HG03521 (cell line): ENCODE measurements at regions not wholly inside any gene's neighbourhood (a gene's known extent, or its start where the extent isn't known, plus 50 kb on each side); places are given as distances from the start of the nearest gene placed in this dataset.

Experiments used
- ATAC-seq: cut with Tn5 transposase; IDR thresholded peaks from one replicate; pipeline ENCODE4 v1.9.1; 2021; ENCODE audit warnings: mild to moderate bottlenecking, moderate library complexity; ENCODE audit not compliant: unreplicated experiment

GRCh38 chr12:43120150-43120549 lies 431.9 kb downstream of the ADAMTS20 start:
- ATAC-seq = no peak

- ATAC-seq = no peak
Observed at GRCh38 chr12:43118881-43119280, 433.1 kb downstream of the ADAMTS20 start.

GRCh38 chr12:43118234-43118633 lies 433.8 kb downstream of the ADAMTS20 start:
- ATAC-seq = no peak

- ATAC-seq = no peak
Observed at GRCh38 chr12:43117226-43117930, 434.6 kb downstream of the ADAMTS20 start.

- ATAC-seq = no peak
Observed at GRCh38 chr12:43115441-43116160, 436.4 kb downstream of the ADAMTS20 start.

- no peak for ATAC-seq
Observed at GRCh38 chr12:43114316-43114715, 437.7 kb downstream of the ADAMTS20 start.

- no peak for ATAC-seq
Observed at GRCh38 chr12:43113616-43114015, 438.4 kb downstream of the ADAMTS20 start.

GRCh38 chr12:43113135-43113534 lies 438.9 kb downstream of the ADAMTS20 start:
- no peak for ATAC-seq

- no peak for ATAC-seq
Observed at GRCh38 chr12:43112101-43112920, 439.7 kb downstream of the ADAMTS20 start.

- ATAC-seq = no peak
Observed at GRCh38 chr12:43111608-43112007, 440.4 kb downstream of the ADAMTS20 start.

GRCh38 chr12:43109631-43110345 lies 442.2 kb downstream of the ADAMTS20 start:
- ATAC-seq = no peak

- no peak for ATAC-seq
Observed at GRCh38 chr12:43108656-43109055, 443.3 kb downstream of the ADAMTS20 start.

- ATAC-seq = no peak
Observed at GRCh38 chr12:43107026-43107775, 444.8 kb downstream of the ADAMTS20 start.

GRCh38 chr12:43106355-43106754 lies 445.6 kb downstream of the ADAMTS20 start:
- ATAC-seq = no peak

- no peak for ATAC-seq
Observed at GRCh38 chr12:43105426-43105981, 446.5 kb downstream of the ADAMTS20 start.

- no peak for ATAC-seq
Observed at GRCh38 chr12:43104494-43104893, 447.5 kb downstream of the ADAMTS20 start.

- no peak for ATAC-seq
Observed at GRCh38 chr12:43103866-43104265, 448.1 kb downstream of the ADAMTS20 start.

- ATAC-seq = no peak
Observed at GRCh38 chr12:43102546-43103264, 449.3 kb downstream of the ADAMTS20 start.

GRCh38 chr12:43100231-43100630 lies 451.8 kb downstream of the ADAMTS20 start:
- ATAC-seq = no peak
